ENCODE measurements at regions not wholly inside any gene's neighbourhood (a gene's known extent, or its start where the extent isn't known, plus 50 kb on each side); places are given as distances from the start of the nearest gene placed in this dataset.

- intact Hi-C loops (cut with DNase I) = no loop called here
- Histone ChIP-seq H3K9me3 (ENCODE audit: control insufficient read depth in 2 of 3, insufficient read depth in 1 of 3, low read length in 3 of 3) (no peaks in the 10 kb centered on the region), H3K27ac (ENCODE audit: low read depth in 2 of 2, low read length in 2 of 2) (no peak overlapping the region), H3K4me3 (ENCODE audit: low read length in 3 of 3) (no peak overlapping the region), H3K4me1 (ENCODE audit: control insufficient read depth in 2 of 3, insufficient read depth in 2 of 3, low read depth in 1 of 3, low read length in 3 of 3) (no peaks in the 10 kb centered on the region), H3K9ac (ENCODE audit: low read length in 3 of 3) (no peak overlapping the region), H3K27me3 (ENCODE audit: control insufficient read depth, insufficient read depth, low read length) (no peaks in the 10 kb centered on the region), H3K36me3 (ENCODE audit: control insufficient read depth in 2 of 3, insufficient read depth in 3 of 3, low read length in 3 of 3) (no peaks in the 10 kb centered on the region)
- DNase-seq (no peak), FAIRE-seq (no peak)
- no peak for TF ChIP-seq CTCF (IDR thresholded peaks at IDR 0.05; ENCODE audit: borderline replicate concordance, extremely low read depth, insufficient read depth)
Observed at GRCh38 chr21:16509476-16509875, 779.7 kb downstream of the USP25 start.

- H3K27me3 ChIP-seq (ENCODE audit: control insufficient read depth, insufficient read depth, low read length) = no peaks in the 10 kb centered on the region
- H3K9me3 ChIP-seq (ENCODE audit: control insufficient read depth in 2 of 3, insufficient read depth in 1 of 3, low read length in 3 of 3) = no peaks in the 10 kb centered on the region
- no peaks in the 10 kb centered on the region for H3K4me1 ChIP-seq (ENCODE audit: control insufficient read depth in 2 of 3, insufficient read depth in 2 of 3, low read depth in 1 of 3, low read length in 3 of 3)
- no peaks in the 10 kb centered on the region for H3K36me3 ChIP-seq (ENCODE audit: control insufficient read depth in 2 of 3, insufficient read depth in 3 of 3, low read length in 3 of 3)
- intact Hi-C loops (cut with DNase I) = no loop called here
- H3K9ac ChIP-seq (ENCODE audit: low read length in 3 of 3) = no peak overlapping the region
- FAIRE-seq = peak; percentile 25
- TF ChIP-seq CTCF (IDR thresholded peaks at IDR 0.05; ENCODE audit: borderline replicate concordance, extremely low read depth, insufficient read depth) = no peak
- DNase-seq = no peak
- H3K27ac ChIP-seq (ENCODE audit: low read depth in 2 of 2, low read length in 2 of 2) = no peak overlapping the region
- H3K4me3 ChIP-seq (ENCODE audit: low read length in 3 of 3) = no peak overlapping the region
Observed at GRCh38 chr21:16514316-16514715, 784.5 kb downstream of the USP25 start.

- intact Hi-C loops (cut with DNase I) = no loop called here
- DNase-seq (no peak), FAIRE-seq (no peak)
- Histone ChIP-seq H3K9me3 (ENCODE audit: control insufficient read depth in 2 of 3, insufficient read depth in 1 of 3, low read length in 3 of 3) (no peaks in the 10 kb centered on the region), H3K9ac (ENCODE audit: low read length in 3 of 3) (no peak overlapping the region), H3K27me3 (ENCODE audit: control insufficient read depth, insufficient read depth, low read length) (no peaks in the 10 kb centered on the region), H3K4me3 (ENCODE audit: low read length in 3 of 3) (no peak overlapping the region), H3K36me3 (ENCODE audit: control insufficient read depth in 2 of 3, insufficient read depth in 3 of 3, low read length in 3 of 3) (no peaks in the 10 kb centered on the region), H3K27ac (ENCODE audit: low read depth in 2 of 2, low read length in 2 of 2) (no peak overlapping the region), H3K4me1 (ENCODE audit: control insufficient read depth in 2 of 3, insufficient read depth in 2 of 3, low read depth in 1 of 3, low read length in 3 of 3) (no peaks in the 10 kb centered on the region)
- TF ChIP-seq CTCF (IDR thresholded peaks at IDR 0.05; ENCODE audit: borderline replicate concordance, extremely low read depth, insufficient read depth) = no peak
Observed at GRCh38 chr21:16517383-16517782, 787.6 kb downstream of the USP25 start.

- FAIRE-seq = no peak
- no peak for TF ChIP-seq CTCF (IDR thresholded peaks at IDR 0.05; ENCODE audit: borderline replicate concordance, extremely low read depth, insufficient read depth)
- Histone ChIP-seq H3K4me3 (ENCODE audit: low read length in 3 of 3) (no peak overlapping the region), H3K36me3 (ENCODE audit: control insufficient read depth in 2 of 3, insufficient read depth in 3 of 3, low read length in 3 of 3) (no peaks in the 10 kb centered on the region), H3K4me1 (ENCODE audit: control insufficient read depth in 2 of 3, insufficient read depth in 2 of 3, low read depth in 1 of 3, low read length in 3 of 3) (no peaks in the 10 kb centered on the region), H3K27me3 (ENCODE audit: control insufficient read depth, insufficient read depth, low read length) (no peaks in the 10 kb centered on the region), H3K9me3 (ENCODE audit: control insufficient read depth in 2 of 3, insufficient read depth in 1 of 3, low read length in 3 of 3) (no peaks in the 10 kb centered on the region), H3K27ac (ENCODE audit: low read depth in 2 of 2, low read length in 2 of 2) (no peak overlapping the region), H3K9ac (ENCODE audit: low read length in 3 of 3) (no peak overlapping the region)
- intact Hi-C loops (cut with DNase I) = no loop called here
- DNase-seq = no peak
Observed at GRCh38 chr21:16519036-16519435, 789.3 kb downstream of the USP25 start.
